ENCODE measurements at regions not wholly inside any gene's neighbourhood (a gene's known extent, or its start where the extent isn't known, plus 50 kb on each side); places are given as distances from the start of the nearest gene placed in this dataset.

DNA sequence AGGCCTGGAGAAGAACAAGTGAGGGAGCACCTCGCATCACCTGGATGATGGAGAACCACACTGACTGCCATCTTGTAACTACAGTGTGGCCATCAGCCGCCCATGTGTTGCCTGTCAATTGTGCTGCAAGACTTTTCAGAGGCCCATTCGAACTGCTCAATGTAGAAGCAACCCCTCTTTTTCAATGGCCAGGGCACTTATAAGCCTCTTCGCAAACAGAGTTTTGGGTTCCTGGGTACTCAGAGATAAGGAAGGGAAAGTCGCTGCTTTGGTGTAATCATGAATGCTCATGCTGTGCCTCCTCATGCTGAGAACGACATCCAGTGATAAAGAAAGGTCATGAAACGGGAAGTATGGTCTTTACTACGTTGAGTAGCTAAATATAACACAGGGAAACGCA lies 143.9 kb upstream of the SLC39A10 start:
- TF ChIP-seq, protein P1, sequence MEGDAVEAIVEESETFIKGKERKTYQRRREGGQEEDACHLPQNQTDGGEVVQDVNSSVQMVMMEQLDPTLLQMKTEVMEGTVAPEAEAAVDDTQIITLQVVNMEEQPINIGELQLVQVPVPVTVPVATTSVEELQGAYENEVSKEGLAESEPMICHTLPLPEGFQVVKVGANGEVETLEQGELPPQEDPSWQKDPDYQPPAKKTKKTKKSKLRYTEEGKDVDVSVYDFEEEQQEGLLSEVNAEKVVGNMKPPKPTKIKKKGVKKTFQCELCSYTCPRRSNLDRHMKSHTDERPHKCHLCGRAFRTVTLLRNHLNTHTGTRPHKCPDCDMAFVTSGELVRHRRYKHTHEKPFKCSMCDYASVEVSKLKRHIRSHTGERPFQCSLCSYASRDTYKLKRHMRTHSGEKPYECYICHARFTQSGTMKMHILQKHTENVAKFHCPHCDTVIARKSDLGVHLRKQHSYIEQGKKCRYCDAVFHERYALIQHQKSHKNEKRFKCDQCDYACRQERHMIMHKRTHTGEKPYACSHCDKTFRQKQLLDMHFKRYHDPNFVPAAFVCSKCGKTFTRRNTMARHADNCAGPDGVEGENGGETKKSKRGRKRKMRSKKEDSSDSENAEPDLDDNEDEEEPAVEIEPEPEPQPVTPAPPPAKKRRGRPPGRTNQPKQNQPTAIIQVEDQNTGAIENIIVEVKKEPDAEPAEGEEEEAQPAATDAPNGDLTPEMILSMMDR (IDR thresholded peaks at IDR 0.05 in 4 of 5, conservative IDR thresholded peaks at IDR 0.05 in 1 of 5) = no peak
- TF ChIP-seq POLR2A (IDR thresholded peaks at IDR 0.05) = no peak
